ENCODE measurements at regions not wholly inside any gene's neighbourhood (a gene's known extent, or its start where the extent isn't known, plus 50 kb on each side); places are given as distances from the start of the nearest gene placed in this dataset.

GRCh38 chr7:156118248-156118645 lies 306.0 kb upstream of the SHH start:
- DNase-seq: no peak

- peak; percentile 4 for DNase-seq
Measured at GRCh38 chr7:156117542-156118247, 305.4 kb upstream of the SHH start.

- no peak for DNase-seq
Measured at GRCh38 chr7:156116514-156117215, 304.4 kb upstream of the SHH start.

- DNase-seq: no peak
Measured at GRCh38 chr7:156115582-156115981, 303.3 kb upstream of the SHH start.

GRCh38 chr7:156113731-156114130 lies 301.5 kb upstream of the SHH start:
- no peak for DNase-seq

GRCh38 chr7:156109988-156110387 lies 297.7 kb upstream of the SHH start:
- no peak for DNase-seq

GRCh38 chr7:156109076-156109475 lies 296.8 kb upstream of the SHH start:
- DNase-seq: no peak

GRCh38 chr7:156107957-156108356 lies 295.7 kb upstream of the SHH start:
- DNase-seq: no peak

- no peak for DNase-seq
Measured at GRCh38 chr7:156106107-156106426, 293.8 kb upstream of the SHH start.

GRCh38 chr7:156105337-156106106 lies 293.3 kb upstream of the SHH start:
- DNase-seq: no peak

GRCh38 chr7:156104501-156105336 lies 292.5 kb upstream of the SHH start:
- no peak for DNase-seq

- DNase-seq: no peak
Measured at GRCh38 chr7:156102267-156102666, 290.0 kb upstream of the SHH start.

- no peak for DNase-seq
Measured at GRCh38 chr7:156101355-156101754, 289.1 kb upstream of the SHH start.

- no peak for DNase-seq
Measured at GRCh38 chr7:156100086-156100485, 287.8 kb upstream of the SHH start.

- no peak for DNase-seq
Measured at GRCh38 chr7:156099085-156099484, 286.8 kb upstream of the SHH start.

GRCh38 chr7:156096771-156097538 lies 284.7 kb upstream of the SHH start:
- DNase-seq: no peak

GRCh38 chr7:156095908-156096539 lies 283.8 kb upstream of the SHH start:
- DNase-seq: no peak

- DNase-seq: no peak
Measured at GRCh38 chr7:156094350-156095146, 282.3 kb upstream of the SHH start.

- DNase-seq: no peak
Measured at GRCh38 chr7:156092307-156092706, 280.0 kb upstream of the SHH start.

GRCh38 chr7:156091519-156092080 lies 279.3 kb upstream of the SHH start:
- no peak for DNase-seq

GRCh38 chr7:156090988-156091387 lies 278.7 kb upstream of the SHH start:
- DNase-seq: no peak

All from MV-4-11 (cell line).